Endothelial cell of umbilical vein (primary cell): ENCODE measurements at regions not wholly inside any gene's neighbourhood (a gene's known extent, or its start where the extent isn't known, plus 50 kb on each side); places are given as distances from the start of the nearest gene placed in this dataset.
"Not testable (repeated sequence)": the region's sequence is repeated elsewhere in the genome, so short reads cannot be mapped to it uniquely, and the experiment has no call there.

Source experiments
- BruUV-seq: library from RNA; stranded (reverse); fragments of 400-500 nt; replicated peaks from 2 replicates; lab custom pipeline; 2021; lab: Mats Ljungman, UMichigan
- CTCF ChIA-PET: fragments of 300-600, 350-600 bp; sonication (Branson Sonifier 250); formaldehyde crosslinking; loops from one replicate; lab custom pipeline; 2021; ENCODE audit warnings: antibody characterized with exemption, inconsistent platforms; lab: Charles Lee
- POLR2A ChIA-PET: fragments of 300-600, 350-600 bp; sonication (Branson Sonifier 250); formaldehyde crosslinking; loops from one replicate; lab custom pipeline; 2021; ENCODE audit warnings: antibody characterized with exemption, inconsistent platforms; lab: Charles Lee
- DNase-seq: peaks from one replicate; pipeline ENCODE4 v3.0.0-alpha.2; 2011; ENCODE audit warnings: low read depth, low spot score
- FAIRE-seq: peaks from 2 replicates; lab custom pipeline; 2011; peaks lifted over from hg19 to GRCh38; lab: Jason Lieb, UNC
- H2AFZ ChIP-seq: 2 replicates; pipeline ENCODE4 v1.6.0; 2012; ENCODE audit warnings: low read depth, low read length, control low read depth, inconsistent platforms
- H3K27ac ChIP-seq: 2 replicates; pipeline ENCODE4 v1.5.1; 2011; ENCODE audit warnings: low read depth, mild to moderate bottlenecking, control low read depth, low read length, moderate library complexity; ENCODE audit not compliant: insufficient read depth
- H3K27me3 ChIP-seq, 2 experiments: 2 replicates each; pipeline versions ENCODE4 v1.6.0 to v1.6.1; 2011; ENCODE audit warnings: low read length in 2 of 2, mixed read lengths in 1 of 2; ENCODE audit not compliant: control insufficient read depth in 2 of 2, insufficient read depth in 2 of 2
- H3K36me3 ChIP-seq, 2 experiments: 2 replicates in 1 of 2; 3 replicates in 1 of 2; pipeline ENCODE4 v1.5.1; 2011; ENCODE audit warnings: low read length in 2 of 2, mild to moderate bottlenecking in 1 of 2, moderate library complexity in 1 of 2; ENCODE audit not compliant: control insufficient read depth in 2 of 2, insufficient read depth in 2 of 2; ENCODE audit errors: extremely low read depth in 1 of 2
- H3K4me1 ChIP-seq: 3 replicates; pipeline ENCODE4 v1.5.1; 2011; ENCODE audit warnings: mild to moderate bottlenecking, low read length; ENCODE audit not compliant: control insufficient read depth, insufficient read depth; ENCODE audit errors: extremely low read depth
- H3K4me2 ChIP-seq: 2 replicates; pipeline ENCODE4 v1.6.1; 2011; ENCODE audit warnings: low read length, control low read depth, mixed read lengths; ENCODE audit not compliant: insufficient read depth
- H3K4me3 ChIP-seq, 3 experiments: fragments of 200-600 bp in 1 of 3; sonication (generic), shearing (Covaris generic) in 1 of 3; replicated peaks in 1 of 3; 2 replicates each; pipeline ENCODE4 v1.5.1; 2011 to 2016; ENCODE audit warnings: control low read depth in 3 of 3, low read length in 3 of 3, mild to moderate bottlenecking in 2 of 3, inconsistent platforms in 1 of 3, low read depth in 1 of 3, moderate library complexity in 1 of 3; ENCODE audit not compliant: insufficient read depth in 1 of 3
- H3K79me2 ChIP-seq: 2 replicates; pipeline ENCODE4 v1.6.0; 2012; ENCODE audit warnings: low read length, inconsistent platforms; ENCODE audit not compliant: control insufficient read depth, insufficient read depth
- H3K9ac ChIP-seq: replicated peaks from 2 replicates; pipeline ENCODE3; 2011; ENCODE audit warnings: low read length, control low read depth; ENCODE audit not compliant: insufficient read depth; ENCODE audit errors: extremely low read depth
- H3K9me1 ChIP-seq: replicated peaks from 3 replicates; pipeline ENCODE4 v1.6.0; 2011; ENCODE audit warnings: mild to moderate bottlenecking, low read length; ENCODE audit not compliant: control insufficient read depth, insufficient read depth; ENCODE audit errors: extremely low read depth
- H3K9me3 ChIP-seq: replicated peaks from 2 replicates; pipeline ENCODE4 v1.5.1; 2012; ENCODE audit warnings: low read length, inconsistent platforms; ENCODE audit not compliant: control insufficient read depth, insufficient read depth
- H4K20me1 ChIP-seq: replicated peaks from 2 replicates; pipeline ENCODE3; 2011; ENCODE audit warnings: mild to moderate bottlenecking, low read length; ENCODE audit not compliant: control insufficient read depth, insufficient read depth; ENCODE audit errors: extremely low read depth
- EZH2 ChIP-seq: IDR thresholded peaks from 2 replicates; pipeline ENCODE4 v1.6.1; 2012; ENCODE audit warnings: borderline replicate concordance, low read depth, mild to moderate bottlenecking, moderate library complexity, low read length, inconsistent platforms; ENCODE audit not compliant: severe bottlenecking
- FOS ChIP-seq: IDR thresholded peaks from 2 replicates; pipeline ENCODE4 v1.6.1; 2011; ENCODE audit warnings: mild to moderate bottlenecking, low read length, moderate library complexity, borderline replicate concordance; ENCODE audit not compliant: insufficient read depth
- GATA2 ChIP-seq: IDR thresholded peaks from 2 replicates; pipeline ENCODE4 v1.7.0; 2011; ENCODE audit warnings: low read depth, mild to moderate bottlenecking, moderate library complexity, mixed read lengths, low read length; ENCODE audit not compliant: insufficient read length, insufficient read depth
- JUN ChIP-seq: IDR thresholded peaks from 2 replicates; pipeline ENCODE4 v1.6.1; 2011; ENCODE audit warnings: borderline replicate concordance, low read depth; ENCODE audit not compliant: insufficient read length, insufficient read depth
- MYC ChIP-seq: IDR thresholded peaks from one replicate; pipeline ENCODE4 v1.6.1; 2011; ENCODE audit warnings: mild to moderate bottlenecking, low read depth, low read length
- POLR2A ChIP-seq: IDR thresholded peaks from 2 replicates; pipeline ENCODE4 v1.6.1; 2012; ENCODE audit warnings: low read depth, mild to moderate bottlenecking, control low read depth, low read length
- POLR2AphosphoS5 ChIP-seq: IDR thresholded peaks from 2 replicates; pipeline ENCODE4 v1.6.1; 2012; ENCODE audit warnings: low read depth, mild to moderate bottlenecking, control low read depth, low read length, moderate library complexity; ENCODE audit not compliant: insufficient read depth
- dilution Hi-C: fragments of 300-500 bp; cut with MboI; formaldehyde crosslinking; loops from one replicate; pipeline ENCODE4 v1.15.0; 2019; ENCODE audit warnings: low sequenced_read_pairs; ENCODE audit not compliant: extremely low pct_ligation_motif_present
- intact Hi-C: fragments of 100-400 bp; cut with micrococcal nuclease; formaldehyde crosslinking; loops from one replicate; pipeline ENCODE4 v1.10.0; 2022
- TF ChIP-seq, protein P1 (sequence below): IDR thresholded peaks from 2 replicates; pipeline ENCODE4 v1.6.1; 2011; ENCODE audit not compliant: insufficient read depth, insufficient read length
- TF ChIP-seq, protein P2 (sequence below), 2 donors: IDR thresholded peaks; 1 replicate in 1 of 2; 2 replicates in 1 of 2; pipeline ENCODE4 v1.5.1; 2011; ENCODE audit warnings: low read length in 2 of 2, mild to moderate bottlenecking in 2 of 2, moderate library complexity in 2 of 2, control low read depth in 1 of 2, inconsistent platforms in 1 of 2, low read depth in 1 of 2; ENCODE audit not compliant: insufficient read depth in 1 of 2; ENCODE audit errors: extremely low read depth in 1 of 2

- Histone ChIP-seq H4K20me1 (no peaks in the 10 kb centered on the region), H3K4me1 (no peaks in the 10 kb centered on the region), H3K27me3 (no peaks in the 10 kb centered on the region), H3K79me2 (no peaks in the 10 kb centered on the region), H3K4me2 (no peak overlapping the region), H2AFZ (no peak overlapping the region), H3K4me3 (no peak overlapping the region), H3K27ac (no peak overlapping the region), H3K9me3 (no peaks in the 10 kb centered on the region), H3K36me3 (no peaks in the 10 kb centered on the region), H3K9ac (no peak overlapping the region), H3K9me1 (no peaks in the 10 kb centered on the region)
- TF ChIP-seq, protein P1, sequence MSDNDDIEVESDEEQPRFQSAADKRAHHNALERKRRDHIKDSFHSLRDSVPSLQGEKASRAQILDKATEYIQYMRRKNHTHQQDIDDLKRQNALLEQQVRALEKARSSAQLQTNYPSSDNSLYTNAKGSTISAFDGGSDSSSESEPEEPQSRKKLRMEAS: no peak
- no peak for TF ChIP-seq GATA2
- no peak for TF ChIP-seq POLR2AphosphoS5
- TF ChIP-seq FOS: no peak
- TF ChIP-seq MYC: no peak
- TF ChIP-seq POLR2A: no peak
- TF ChIP-seq, protein P2, sequence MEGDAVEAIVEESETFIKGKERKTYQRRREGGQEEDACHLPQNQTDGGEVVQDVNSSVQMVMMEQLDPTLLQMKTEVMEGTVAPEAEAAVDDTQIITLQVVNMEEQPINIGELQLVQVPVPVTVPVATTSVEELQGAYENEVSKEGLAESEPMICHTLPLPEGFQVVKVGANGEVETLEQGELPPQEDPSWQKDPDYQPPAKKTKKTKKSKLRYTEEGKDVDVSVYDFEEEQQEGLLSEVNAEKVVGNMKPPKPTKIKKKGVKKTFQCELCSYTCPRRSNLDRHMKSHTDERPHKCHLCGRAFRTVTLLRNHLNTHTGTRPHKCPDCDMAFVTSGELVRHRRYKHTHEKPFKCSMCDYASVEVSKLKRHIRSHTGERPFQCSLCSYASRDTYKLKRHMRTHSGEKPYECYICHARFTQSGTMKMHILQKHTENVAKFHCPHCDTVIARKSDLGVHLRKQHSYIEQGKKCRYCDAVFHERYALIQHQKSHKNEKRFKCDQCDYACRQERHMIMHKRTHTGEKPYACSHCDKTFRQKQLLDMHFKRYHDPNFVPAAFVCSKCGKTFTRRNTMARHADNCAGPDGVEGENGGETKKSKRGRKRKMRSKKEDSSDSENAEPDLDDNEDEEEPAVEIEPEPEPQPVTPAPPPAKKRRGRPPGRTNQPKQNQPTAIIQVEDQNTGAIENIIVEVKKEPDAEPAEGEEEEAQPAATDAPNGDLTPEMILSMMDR (IDR thresholded peaks at IDR 0.05; ENCODE audit: extremely low read depth in 1 of 2, insufficient read depth in 1 of 2, low read depth in 1 of 2, low read length in 2 of 2): no peak
- TF ChIP-seq JUN: no peak
- no peak for TF ChIP-seq EZH2
- dilution Hi-C loops: no loop called here
- POLR2A ChIA-PET: no interaction called here
- DNase-seq: no peak
- no TSS peak for BruUV-seq
- FAIRE-seq: no peak
- CTCF ChIA-PET: interaction anchor here (0.9 kb wide), 1 partner anchor 27 kb away, joined by 4 read pairs; no protein-coding TSS in a partner anchor
- intact Hi-C loops: no loop called here
Measured at GRCh38 chrX:102808336-102808735, 87.8 kb downstream of the GPRASP3 start.

GRCh38 chrX:102818269-102818668, 97.7 kb downstream of the GPRASP3 start:
- CTCF ChIA-PET, H3K4me2 ChIP-seq, H3K27me3 ChIP-seq, H3K9me3 ChIP-seq, H3K79me2 ChIP-seq, FAIRE-seq, DNase-seq, H3K9me1 ChIP-seq, intact Hi-C loops, H3K36me3 ChIP-seq, H4K20me1 ChIP-seq, BruUV-seq, H3K4me1 ChIP-seq, H3K4me3 ChIP-seq, H2AFZ ChIP-seq, H3K27ac ChIP-seq, POLR2A ChIA-PET, H3K9ac ChIP-seq, dilution Hi-C loops: not testable (repeated sequence)
